IMR-90 (cell line): ENCODE measurements at regions not wholly inside any gene's neighbourhood (a gene's known extent, or its start where the extent isn't known, plus 50 kb on each side); places are given as distances from the start of the nearest gene placed in this dataset.

ENCODE experiments used
- ATAC-seq: fragments of 200-7000 bp; cut with Tn5 transposase; 2 replicates; pipeline ENCODE4 v1.9.1; 2020; ENCODE audit warnings: low read depth, mild to moderate bottlenecking, moderate library complexity
- BruUV-seq: library from RNA; stranded (reverse); fragments of 400-500 nt; replicated peaks from 2 replicates; lab custom pipeline; 2021; lab: Mats Ljungman, UMichigan
- CTCF ChIA-PET: fragments of 300-600 bp; formaldehyde crosslinking; extraction: SDS; loops from one replicate; lab custom pipeline; 2021; ENCODE audit warnings: antibody characterized with exemption; lab: Yijun Ruan, JAX
- POLR2A ChIA-PET: fragments of 300-600 bp; sonication (Branson Sonifier 250); formaldehyde crosslinking; loops from one replicate; lab custom pipeline; 2022; ENCODE audit warnings: antibody characterized with exemption; ENCODE audit not compliant: unreplicated experiment; lab: Charles Lee
- DNase-seq: peaks from one replicate; pipeline ENCODE4 v3.0.0; 2013
- H2AFZ ChIP-seq: replicated peaks from 2 replicates; pipeline ENCODE3; 2013; ENCODE audit warnings: low read length, mild to moderate bottlenecking; ENCODE audit not compliant: poor library complexity
- H2AK5ac ChIP-seq: 2 replicates; pipeline ENCODE4 v1.6.1; 2013; ENCODE audit warnings: low read depth, low read length, inconsistent platforms
- H2AK9ac ChIP-seq: replicated peaks from 2 replicates; pipeline ENCODE3; 2013; ENCODE audit warnings: mild to moderate bottlenecking, low read depth, low read length, moderate library complexity; ENCODE audit not compliant: poor library complexity
- H2BK120ac ChIP-seq: 2 replicates; pipeline ENCODE4 v1.6.1; 2013; ENCODE audit warnings: low read depth, low read length, inconsistent platforms
- H2BK15ac ChIP-seq: 3 replicates; pipeline ENCODE4 v1.6.1; 2013; ENCODE audit warnings: low read depth, low read length, inconsistent platforms
- H2BK20ac ChIP-seq: 2 replicates; pipeline ENCODE4 v1.6.1; 2013; ENCODE audit warnings: low read depth, mild to moderate bottlenecking, inconsistent platforms, low read length, moderate library complexity
- H2BK5ac ChIP-seq: 2 replicates; pipeline ENCODE4 v1.6.1; 2013; ENCODE audit warnings: mild to moderate bottlenecking, low read depth, low read length, inconsistent platforms; ENCODE audit not compliant: poor library complexity, severe bottlenecking
- H3K14ac ChIP-seq: replicated peaks from 2 replicates; pipeline ENCODE4 v1.6.1; 2013; ENCODE audit warnings: low read depth, low read length, inconsistent platforms
- H3K18ac ChIP-seq: 2 replicates; pipeline ENCODE4 v1.6.1; 2013; ENCODE audit warnings: low read depth, low read length, control low read depth
- H3K23ac ChIP-seq: 2 replicates; pipeline ENCODE4 v1.6.1; 2013; ENCODE audit warnings: low read depth, low read length, inconsistent platforms
- H3K27ac ChIP-seq: 2 replicates; pipeline ENCODE4 v1.5.1; 2013; ENCODE audit warnings: mild to moderate bottlenecking, control low read depth, low read length; ENCODE audit not compliant: insufficient read depth
- H3K27me3 ChIP-seq: 2 replicates; pipeline ENCODE4 v1.6.1; 2013; ENCODE audit warnings: low read length; ENCODE audit not compliant: control insufficient read depth, insufficient read depth
- H3K36me3 ChIP-seq: 2 replicates; pipeline ENCODE4 v1.6.1; 2013; ENCODE audit warnings: low read length, mixed read lengths; ENCODE audit not compliant: control insufficient read depth, insufficient read depth
- H3K4ac ChIP-seq: 2 replicates; pipeline ENCODE4 v1.6.1; 2013; ENCODE audit warnings: low read depth, low read length, inconsistent platforms
- H3K4me1 ChIP-seq: 2 replicates; pipeline ENCODE4 v1.6.1; 2013; ENCODE audit warnings: low read length, mixed read lengths; ENCODE audit not compliant: control insufficient read depth, insufficient read depth
- H3K4me2 ChIP-seq: 2 replicates; pipeline ENCODE4 v1.6.1; 2013; ENCODE audit warnings: low read depth, mild to moderate bottlenecking, control low read depth, low read length, moderate library complexity
- H3K4me3 ChIP-seq: 2 replicates; pipeline ENCODE4 v1.5.1; 2013; ENCODE audit warnings: low read depth, mild to moderate bottlenecking, control low read depth, low read length, moderate library complexity; ENCODE audit not compliant: insufficient read depth
- H3K56ac ChIP-seq: 2 replicates; pipeline ENCODE4 v1.6.1; 2013; ENCODE audit warnings: low read length, inconsistent platforms; ENCODE audit not compliant: insufficient read depth; ENCODE audit errors: extremely low read depth
- H3K79me1 ChIP-seq, 2 experiments: 2 replicates each; pipeline ENCODE4 v1.6.1; 2013; ENCODE audit warnings: low read length in 2 of 2, inconsistent platforms in 1 of 2, low read depth in 1 of 2
- H3K9ac ChIP-seq: 2 replicates; pipeline ENCODE4 v1.6.1; 2013; ENCODE audit warnings: low read depth, low read length, control low read depth
- H3K9me1 ChIP-seq: 2 replicates; pipeline ENCODE4 v1.6.1; 2013; ENCODE audit warnings: low read length, inconsistent platforms; ENCODE audit not compliant: insufficient read depth
- H3K9me3 ChIP-seq: 2 replicates; pipeline ENCODE4 v1.6.1; 2013; ENCODE audit warnings: low read length; ENCODE audit not compliant: control insufficient read depth, insufficient read depth
- H4K20me1 ChIP-seq: 2 replicates; pipeline ENCODE4 v1.6.1; 2013; ENCODE audit warnings: low read length, inconsistent platforms; ENCODE audit not compliant: insufficient read depth
- H4K5ac ChIP-seq: 2 replicates; pipeline ENCODE4 v1.6.1; 2013; ENCODE audit warnings: mild to moderate bottlenecking, low read depth, low read length, control low read depth
- H4K8ac ChIP-seq, 2 experiments: 2 replicates each; pipeline ENCODE4 v1.6.1; 2013; ENCODE audit warnings: low read depth in 2 of 2, low read length in 2 of 2, control low read depth in 1 of 2, inconsistent platforms in 1 of 2
- H4K91ac ChIP-seq: 2 replicates; pipeline ENCODE4 v1.6.1; 2013; ENCODE audit warnings: low read depth, low read length, inconsistent platforms; ENCODE audit not compliant: insufficient read depth
- ELK1 ChIP-seq: fragments of 150-350 bp; IDR thresholded peaks from 2 replicates; pipeline ENCODE4 v1.6.1; 2016; ENCODE audit warnings: low read depth, mild to moderate bottlenecking, low read length, moderate library complexity, borderline replicate concordance
- MAZ ChIP-seq: IDR thresholded peaks from 2 replicates; pipeline ENCODE4 v1.6.1; 2012; ENCODE audit warnings: low read depth, mild to moderate bottlenecking, low read length, improper control_type of control experiment, moderate library complexity, borderline replicate concordance
- RAD21 ChIP-seq: IDR thresholded peaks from 2 replicates; pipeline ENCODE4 v1.6.1; 2012; ENCODE audit warnings: low read length, improper control_type of control experiment
- WGBS, 2 experiments: methylation state at CpG; one replicate each; pipeline versions ENCODE4 v1.1.5 to v1.1.7; 2013; ENCODE audit warnings: missing lambda C conversion rate in 2 of 2; ENCODE audit not compliant: insufficient read length in 1 of 2; ENCODE audit errors: extremely low coverage in 2 of 2; 5-methylcytosine and 5-hydroxymethylcytosine counted together
- dilution Hi-C: fragments of 300-500 bp; cut with HindIII; formaldehyde crosslinking; loops from one replicate; pipeline ENCODE4 v1.14.3; 2018; ENCODE audit warnings: low sequenced_read_pairs; ENCODE audit not compliant: unreplicated experiment
- in situ Hi-C: fragments of 300-500 bp; cut with MboI; formaldehyde crosslinking; loops from 3 replicates; pipeline ENCODE4 v1.14.3; 2019; ENCODE audit warnings: low sequenced_read_pairs, inconsistent platforms, mixed read lengths
- intact Hi-C: fragments of 100-400 bp; cut with micrococcal nuclease; formaldehyde crosslinking; loops from 2 replicates; pipeline ENCODE4 v1.10.0; 2022

- no CpG with 5 or more reads among the region's 5 CpGs for WGBS, 2 experiments
- H3K14ac ChIP-seq: no peak overlapping the region
- no peak overlapping the region for H3K23ac ChIP-seq
- in situ Hi-C loops: no loop called here
- peaks cover 5% of the 10 kb centered on the region for H3K27me3 ChIP-seq
- no peak overlapping the region for H2AFZ ChIP-seq
- no peaks in the 10 kb centered on the region for H3K4me1 ChIP-seq
- no peak for TF ChIP-seq ELK1
- no peak for TF ChIP-seq RAD21
- TF ChIP-seq MAZ: no peak
- H4K5ac ChIP-seq: no peak overlapping the region
- H3K4ac ChIP-seq: no peak overlapping the region
- dilution Hi-C loops: no loop called here
- no peak overlapping the region for H3K4me2 ChIP-seq
- intact Hi-C loops: no loop called here
- no peaks in the 10 kb centered on the region for H3K79me1 ChIP-seq
- no peak overlapping the region for H3K27ac ChIP-seq
- ATAC-seq: no peak
- H3K56ac ChIP-seq: no peak overlapping the region
- no peaks in the 10 kb centered on the region for H3K9me1 ChIP-seq
- BruUV-seq: no TSS peak
- H4K20me1 ChIP-seq: no peaks in the 10 kb centered on the region; the same call in 1 of the 2 replicates
- H2BK120ac ChIP-seq: no peak overlapping the region
- no peak overlapping the region for H3K18ac ChIP-seq
- no peaks in the 10 kb centered on the region for H3K36me3 ChIP-seq
- H4K8ac ChIP-seq: no peak overlapping the region
- no peak overlapping the region for H2BK15ac ChIP-seq
- H2AK5ac ChIP-seq: no peak overlapping the region
- H2AK9ac ChIP-seq: no peak overlapping the region
- H2BK20ac ChIP-seq: no peak overlapping the region
- DNase-seq: no peak
- H2BK5ac ChIP-seq: no peak overlapping the region
- ChIA-PET CTCF (no interaction called here), POLR2A (no interaction called here)
- H3K9ac ChIP-seq: no peak overlapping the region
- no peaks in the 10 kb centered on the region for H3K9me3 ChIP-seq
- H3K4me3 ChIP-seq: no peak overlapping the region
- no peak overlapping the region for H4K91ac ChIP-seq
These were observed 65.6 kb downstream of the OR13H1 start for GRCh38 chrX:131609480-131609879.
